NB4 (cell line): ENCODE measurements at regions not wholly inside any gene's neighbourhood (a gene's known extent, or its start where the extent isn't known, plus 50 kb on each side); places are given as distances from the start of the nearest gene placed in this dataset.

Experiments used
- CTCF ChIP-seq: IDR thresholded peaks from one replicate; pipeline ENCODE4 v1.5.1; 2012; ENCODE audit warnings: low read depth, low read length
- MAX ChIP-seq: IDR thresholded peaks from 2 replicates; pipeline ENCODE4 v1.6.1; 2011; ENCODE audit warnings: low read depth, low read length
- MYC ChIP-seq: IDR thresholded peaks from 2 replicates; pipeline ENCODE4 v1.6.1; 2011; ENCODE audit warnings: low read depth, low read length
- POLR2A ChIP-seq: IDR thresholded peaks from 2 replicates; pipeline ENCODE4 v1.6.1; 2011; ENCODE audit warnings: mild to moderate bottlenecking; ENCODE audit not compliant: insufficient read length; ENCODE audit errors: extremely low read depth

- TF ChIP-seq CTCF (no peak), POLR2A (no peak), MAX (no peak), MYC (no peak)
These were observed 177.8 kb upstream of the GK2 start for GRCh38 chr4:79585834-79586233.
